H1 (cell line): ENCODE measurements at regions not wholly inside any gene's neighbourhood (a gene's known extent, or its start where the extent isn't known, plus 50 kb on each side); places are given as distances from the start of the nearest gene placed in this dataset.

ENCODE experiments used
- CTCF ChIA-PET: fragments of 300-600 bp; sonication (Branson Sonifier 250); formaldehyde crosslinking; loops from one replicate; lab custom pipeline; 2021; ENCODE audit not compliant: partially characterized antibody; lab: Charles Lee
- POLR2A ChIA-PET: fragments of 300-600 bp; sonication (Branson Sonifier 250); formaldehyde crosslinking; loops from one replicate; lab custom pipeline; 2021; ENCODE audit warnings: inconsistent platforms; ENCODE audit not compliant: partially characterized antibody; lab: Charles Lee
- DNase-seq, 2 experiments: peaks; one replicate each; pipeline versions ENCODE4 v3.0.0 to v3.0.0-alpha.2; 2010 to 2022; ENCODE audit warnings: low spot score in 2 of 2, low read depth in 1 of 2, mixed read lengths in 1 of 2
- FAIRE-seq: peaks from 2 replicates; lab custom pipeline; 2011; peaks lifted over from hg19 to GRCh38; lab: Jason Lieb, UNC
- H2AFZ ChIP-seq: 2 replicates; pipeline ENCODE4 v1.8.1; 2012; ENCODE audit warnings: low read length, inconsistent platforms
- H2AK5ac ChIP-seq: 2 replicates; pipeline ENCODE4 v1.6.1; 2013; ENCODE audit warnings: low read depth, low read length
- H2BK120ac ChIP-seq: replicated peaks from 2 replicates; pipeline ENCODE3; 2013; ENCODE audit warnings: low read depth, low read length, inconsistent platforms
- H2BK12ac ChIP-seq: 2 replicates; pipeline ENCODE4 v1.6.1; 2013; ENCODE audit warnings: low read depth, low read length
- H2BK15ac ChIP-seq: 2 replicates; pipeline ENCODE4 v1.6.1; 2013; ENCODE audit warnings: low read length
- H2BK20ac ChIP-seq: 2 replicates; pipeline ENCODE4 v1.6.1; 2013; ENCODE audit warnings: low read length
- H2BK5ac ChIP-seq: 2 replicates; pipeline ENCODE4 v1.6.1; 2013; ENCODE audit warnings: low read depth, low read length
- H3K14ac ChIP-seq: 2 replicates; pipeline ENCODE4 v1.6.1; 2013; ENCODE audit warnings: inconsistent platforms; ENCODE audit not compliant: insufficient read length
- H3K18ac ChIP-seq: 2 replicates; pipeline ENCODE4 v1.6.1; 2013; ENCODE audit warnings: low read length; ENCODE audit errors: extremely low read depth
- H3K23ac ChIP-seq: 2 replicates; pipeline ENCODE4 v1.6.1; 2013; ENCODE audit warnings: inconsistent platforms; ENCODE audit not compliant: insufficient read length
- H3K23me2 ChIP-seq: 2 replicates; pipeline ENCODE4 v1.6.1; 2013; ENCODE audit warnings: low read depth, low read length
- H3K27ac ChIP-seq: 2 replicates; pipeline ENCODE4 v1.6.1; 2011; ENCODE audit warnings: low read depth, low read length, inconsistent platforms
- H3K27me3 ChIP-seq, 4 experiments: replicated peaks in 1 of 4; 1 replicate in 1 of 4; 2 replicates in 3 of 4; pipeline versions ENCODE4 v1.6.1 to v1.8.1; 2011 to 2013; ENCODE audit warnings: low read length in 3 of 4, mild to moderate bottlenecking in 3 of 4, inconsistent platforms in 2 of 4, mixed read lengths in 2 of 4, moderate library complexity in 1 of 4; ENCODE audit not compliant: control insufficient read depth in 3 of 4, insufficient read depth in 3 of 4; ENCODE audit errors: extremely low read depth in 1 of 4
- H3K36me3 ChIP-seq, 4 experiments: 2 replicates each; pipeline versions ENCODE4 v1.6.1 to v1.8.1; 2011 to 2013; ENCODE audit warnings: mild to moderate bottlenecking in 4 of 4, low read length in 3 of 4, moderate library complexity in 2 of 4, control low read depth in 1 of 4, inconsistent platforms in 1 of 4; ENCODE audit not compliant: insufficient read depth in 4 of 4, control insufficient read depth in 2 of 4
- H3K4ac ChIP-seq: replicated peaks from 2 replicates; pipeline ENCODE3; 2013; ENCODE audit warnings: low read length, low read depth, mixed read lengths, inconsistent platforms; ENCODE audit not compliant: insufficient read length
- H3K4me1 ChIP-seq, 4 experiments: replicated peaks in 1 of 4; 1 replicate in 1 of 4; 2 replicates in 3 of 4; pipeline versions ENCODE4 v1.6.1 to v1.8.1; 2011 to 2013; ENCODE audit warnings: low read length in 3 of 4, inconsistent platforms in 2 of 4, mixed read lengths in 1 of 4; ENCODE audit not compliant: insufficient read depth in 4 of 4, control insufficient read depth in 3 of 4
- H3K4me2 ChIP-seq, 2 experiments: 2 replicates each; pipeline versions ENCODE4 v1.6.1 to v1.8.1; 2011 to 2013; ENCODE audit warnings: low read depth in 2 of 2, low read length in 2 of 2, control low read depth in 1 of 2, inconsistent platforms in 1 of 2, mild to moderate bottlenecking in 1 of 2; ENCODE audit not compliant: insufficient read depth in 1 of 2
- H3K4me3 ChIP-seq, 4 experiments: fragments of 200-600, 300-600 bp in 1 of 4; sonication (generic), shearing (Covaris generic), sonication (Bioruptor Twin) in 1 of 4; 2 replicates each; pipeline versions ENCODE4 v1.5.1 to v1.8.1; 2011 to 2016; ENCODE audit warnings: low read length in 4 of 4, low read depth in 3 of 4, control low read depth in 2 of 4, inconsistent platforms in 2 of 4, mild to moderate bottlenecking in 2 of 4, mixed read lengths in 1 of 4, moderate library complexity in 1 of 4; ENCODE audit not compliant: insufficient read depth in 2 of 4; ENCODE audit errors: extremely low read depth in 1 of 4
- H3K56ac ChIP-seq: replicated peaks from 2 replicates; pipeline ENCODE3; 2013; ENCODE audit warnings: low read depth, mild to moderate bottlenecking, mixed read lengths, low read length, inconsistent platforms; ENCODE audit not compliant: insufficient read length
- H3K79me1 ChIP-seq: 2 replicates; pipeline ENCODE4 v1.6.1; 2013; ENCODE audit warnings: low read depth, low read length, control low read depth
- H3K79me2 ChIP-seq, 2 experiments: 2 replicates each; pipeline versions ENCODE4 v1.6.1 to v1.8.1; 2012 to 2013; ENCODE audit warnings: low read length in 2 of 2, mild to moderate bottlenecking in 2 of 2, inconsistent platforms in 1 of 2; ENCODE audit not compliant: insufficient read depth in 2 of 2, control insufficient read depth in 1 of 2
- H3K9ac ChIP-seq, 4 experiments: replicated peaks in 1 of 4; 1 replicate in 1 of 4; 2 replicates in 3 of 4; pipeline versions ENCODE4 v1.6.1 to v1.8.1; 2011 to 2013; ENCODE audit warnings: low read depth in 3 of 4, low read length in 3 of 4, control low read depth in 2 of 4, mild to moderate bottlenecking in 2 of 4, moderate library complexity in 2 of 4, inconsistent platforms in 1 of 4; ENCODE audit errors: extremely low read depth in 1 of 4
- H3K9me3 ChIP-seq, 2 experiments: 2 replicates each; pipeline versions ENCODE4 v1.6.1 to v1.8.1; 2012 to 2013; ENCODE audit warnings: mild to moderate bottlenecking in 2 of 2, moderate library complexity in 2 of 2, control low read depth in 1 of 2, inconsistent platforms in 1 of 2, low read depth in 1 of 2, low read length in 1 of 2, mixed read lengths in 1 of 2; ENCODE audit not compliant: insufficient read depth in 2 of 2
- H4K20me1 ChIP-seq, 2 experiments: replicated peaks in 1 of 2; 2 replicates each; pipeline versions ENCODE3 to v1.8.1; 2011 to 2013; ENCODE audit warnings: inconsistent platforms in 2 of 2, low read length in 2 of 2, mild to moderate bottlenecking in 1 of 2; ENCODE audit not compliant: insufficient read depth in 2 of 2, control insufficient read depth in 1 of 2
- H4K5ac ChIP-seq: 2 replicates; pipeline ENCODE4 v1.6.1; 2013; ENCODE audit warnings: low read length, low read depth, mixed read lengths, inconsistent platforms; ENCODE audit not compliant: insufficient read length
- H4K8ac ChIP-seq: 2 replicates; pipeline ENCODE4 v1.8.0; 2013; ENCODE audit warnings: mild to moderate bottlenecking, moderate library complexity, low read length, inconsistent platforms; ENCODE audit not compliant: insufficient read depth; ENCODE audit errors: extremely low read depth
- H4K91ac ChIP-seq: replicated peaks from 2 replicates; pipeline ENCODE3; 2013; ENCODE audit warnings: low read length, mixed read lengths, inconsistent platforms; ENCODE audit not compliant: insufficient read length
- EP300 ChIP-seq, 2 experiments: IDR thresholded peaks; 1 replicate in 1 of 2; 2 replicates in 1 of 2; pipeline ENCODE4 v1.6.1; 2011 to 2012; ENCODE audit warnings: low read depth in 2 of 2, low read length in 2 of 2, mild to moderate bottlenecking in 2 of 2, borderline replicate concordance in 1 of 2, inconsistent platforms in 1 of 2, moderate library complexity in 1 of 2
- RAD21 ChIP-seq, 2 experiments: IDR thresholded peaks in 1 of 2; conservative IDR thresholded peaks in 1 of 2; 2 replicates each; pipeline ENCODE4 v1.6.1; 2011; ENCODE audit warnings: low read depth in 2 of 2, low read length in 2 of 2, improper control_type of control experiment in 1 of 2, inconsistent platforms in 1 of 2, mild to moderate bottlenecking in 1 of 2, moderate library complexity in 1 of 2
- RXRA ChIP-seq: IDR thresholded peaks from 2 replicates; pipeline ENCODE4 v1.6.1; 2011; ENCODE audit warnings: low read depth, mild to moderate bottlenecking, low read length, moderate library complexity; ENCODE audit not compliant: insufficient read depth
- WGBS, 2 experiments: shearing (Covaris generic) in 1 of 2; methylation state at CpG; one replicate each; pipeline versions ENCODE4 v1.1.6 to v1.1.7; 2013 to 2015; ENCODE audit warnings: low lambda C conversion rate in 2 of 2, mixed read lengths in 2 of 2, inconsistent platforms in 1 of 2, low coverage in 1 of 2, missing lambda C conversion rate in 1 of 2; ENCODE audit not compliant: insufficient replicate concordance in 2 of 2, insufficient coverage in 1 of 2, insufficient read length in 1 of 2; ENCODE audit errors: extremely low coverage in 1 of 2, missing lambda C conversion rate in 1 of 2; 5-methylcytosine and 5-hydroxymethylcytosine counted together
- TF ChIP-seq, protein P1 (sequence below), 3 experiments: IDR thresholded peaks; 1 replicate in 2 of 3; 2 replicates in 1 of 3; pipeline versions ENCODE4 v1.5.1 to v1.6.1; 2011; ENCODE audit warnings: low read length in 3 of 3, mild to moderate bottlenecking in 3 of 3, inconsistent platforms in 2 of 3, low read depth in 1 of 3, moderate library complexity in 1 of 3; ENCODE audit not compliant: insufficient read depth in 1 of 3; ENCODE audit errors: control extremely low read depth in 1 of 3

DNA sequence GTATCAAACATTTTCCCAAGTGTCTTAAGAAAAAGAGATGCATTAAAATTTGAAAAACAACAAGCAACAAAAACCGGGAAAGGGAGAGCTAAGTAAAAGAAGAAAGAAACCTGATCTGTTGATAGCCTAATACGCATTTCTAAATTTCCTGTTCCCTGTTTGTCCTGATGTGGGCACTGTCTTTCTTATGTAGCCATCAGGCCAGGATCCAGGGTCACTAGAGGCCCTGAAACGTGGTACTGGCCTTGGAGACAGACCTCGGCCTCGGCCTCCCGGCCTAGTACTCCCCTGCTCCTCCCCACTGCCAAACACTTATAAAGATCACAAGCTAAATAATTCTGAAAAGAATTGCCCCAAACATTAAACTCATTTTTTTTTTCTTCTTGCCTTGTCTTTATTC lies 547.2 kb downstream of the IRX1 start:
- no peak overlapping the region for H3K4me2 ChIP-seq
- TF ChIP-seq RXRA = no peak
- peak; percentile 65 to 72 for TF ChIP-seq RAD21 (IDR thresholded peaks at IDR 0.05 in 1 of 2, conservative IDR thresholded peaks at IDR 0.05 in 1 of 2; ENCODE audit: low read depth in 2 of 2, low read length in 2 of 2)
- TF ChIP-seq EP300 (IDR thresholded peaks at IDR 0.05; ENCODE audit: borderline replicate concordance in 1 of 2, low read depth in 2 of 2, low read length in 2 of 2) = peak in 1 of 2 experiments; percentile 8; a peak in 1 of 3 replicates
- TF ChIP-seq, protein P1, sequence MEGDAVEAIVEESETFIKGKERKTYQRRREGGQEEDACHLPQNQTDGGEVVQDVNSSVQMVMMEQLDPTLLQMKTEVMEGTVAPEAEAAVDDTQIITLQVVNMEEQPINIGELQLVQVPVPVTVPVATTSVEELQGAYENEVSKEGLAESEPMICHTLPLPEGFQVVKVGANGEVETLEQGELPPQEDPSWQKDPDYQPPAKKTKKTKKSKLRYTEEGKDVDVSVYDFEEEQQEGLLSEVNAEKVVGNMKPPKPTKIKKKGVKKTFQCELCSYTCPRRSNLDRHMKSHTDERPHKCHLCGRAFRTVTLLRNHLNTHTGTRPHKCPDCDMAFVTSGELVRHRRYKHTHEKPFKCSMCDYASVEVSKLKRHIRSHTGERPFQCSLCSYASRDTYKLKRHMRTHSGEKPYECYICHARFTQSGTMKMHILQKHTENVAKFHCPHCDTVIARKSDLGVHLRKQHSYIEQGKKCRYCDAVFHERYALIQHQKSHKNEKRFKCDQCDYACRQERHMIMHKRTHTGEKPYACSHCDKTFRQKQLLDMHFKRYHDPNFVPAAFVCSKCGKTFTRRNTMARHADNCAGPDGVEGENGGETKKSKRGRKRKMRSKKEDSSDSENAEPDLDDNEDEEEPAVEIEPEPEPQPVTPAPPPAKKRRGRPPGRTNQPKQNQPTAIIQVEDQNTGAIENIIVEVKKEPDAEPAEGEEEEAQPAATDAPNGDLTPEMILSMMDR (IDR thresholded peaks at IDR 0.05; ENCODE audit: control extremely low read depth in 1 of 3, insufficient read depth in 1 of 3, low read depth in 1 of 3, low read length in 3 of 3) = peak in 2 of 3 experiments; percentile 53 to 58; a peak in 3 of 4 replicates
- no peak overlapping the region for H2BK15ac ChIP-seq
- no peaks in the 10 kb centered on the region for H3K79me1 ChIP-seq
- WGBS, 2 experiments = 58% methylated on average over 6 of the region's 6 CpGs; no CpG with 5 or more reads in 1 of the 2 experiments
- no peak overlapping the region for H2BK120ac ChIP-seq
- H4K91ac ChIP-seq = no peak overlapping the region
- H3K27ac ChIP-seq = no peak overlapping the region
- H3K79me2 ChIP-seq = no peaks in the 10 kb centered on the region
- H3K27me3 ChIP-seq = no peaks in the 10 kb centered on the region
- CTCF ChIA-PET = interaction anchor here (0.6 to 4.7 kb wide), 15 partner anchors 10 to 798 kb away, joined by 3 to 32 read pairs (median 4); no protein-coding TSS in a partner anchor
- H2AFZ ChIP-seq = no peak overlapping the region
- no peak overlapping the region for H2BK12ac ChIP-seq
- no peaks in the 10 kb centered on the region for H3K36me3 ChIP-seq
- H3K18ac ChIP-seq = no peak overlapping the region
- H3K14ac ChIP-seq = no peak overlapping the region
- H3K56ac ChIP-seq = no peak overlapping the region
- no peak overlapping the region for H3K23ac ChIP-seq
- H3K9ac ChIP-seq = no peak overlapping the region
- H2AK5ac ChIP-seq = no peak overlapping the region
- no peaks in the 10 kb centered on the region for H3K9me3 ChIP-seq
- peaks cover 0 to 3% (median under 1%) of the 10 kb centered on the region in 4 experiments; a peak in 2 of 7 replicates for H3K4me1 ChIP-seq
- POLR2A ChIA-PET = no interaction called here
- DNase-seq (no peak), FAIRE-seq (peak; percentile 62)
- no peak overlapping the region for H3K4ac ChIP-seq
- no peak overlapping the region for H4K5ac ChIP-seq
- no peak overlapping the region for H4K8ac ChIP-seq
- no peak overlapping the region for H2BK20ac ChIP-seq
- H3K23me2 ChIP-seq = no peaks in the 10 kb centered on the region
- no peaks in the 10 kb centered on the region for H4K20me1 ChIP-seq
- no peak overlapping the region for H3K4me3 ChIP-seq
- no peak overlapping the region for H2BK5ac ChIP-seq
